ENCODE measurements at regions not wholly inside any gene's neighbourhood (a gene's known extent, or its start where the extent isn't known, plus 50 kb on each side); places are given as distances from the start of the nearest gene placed in this dataset.
A peak's percentile ranks its signal among the peaks of the same experiment; 100 is the strongest.

DNA sequence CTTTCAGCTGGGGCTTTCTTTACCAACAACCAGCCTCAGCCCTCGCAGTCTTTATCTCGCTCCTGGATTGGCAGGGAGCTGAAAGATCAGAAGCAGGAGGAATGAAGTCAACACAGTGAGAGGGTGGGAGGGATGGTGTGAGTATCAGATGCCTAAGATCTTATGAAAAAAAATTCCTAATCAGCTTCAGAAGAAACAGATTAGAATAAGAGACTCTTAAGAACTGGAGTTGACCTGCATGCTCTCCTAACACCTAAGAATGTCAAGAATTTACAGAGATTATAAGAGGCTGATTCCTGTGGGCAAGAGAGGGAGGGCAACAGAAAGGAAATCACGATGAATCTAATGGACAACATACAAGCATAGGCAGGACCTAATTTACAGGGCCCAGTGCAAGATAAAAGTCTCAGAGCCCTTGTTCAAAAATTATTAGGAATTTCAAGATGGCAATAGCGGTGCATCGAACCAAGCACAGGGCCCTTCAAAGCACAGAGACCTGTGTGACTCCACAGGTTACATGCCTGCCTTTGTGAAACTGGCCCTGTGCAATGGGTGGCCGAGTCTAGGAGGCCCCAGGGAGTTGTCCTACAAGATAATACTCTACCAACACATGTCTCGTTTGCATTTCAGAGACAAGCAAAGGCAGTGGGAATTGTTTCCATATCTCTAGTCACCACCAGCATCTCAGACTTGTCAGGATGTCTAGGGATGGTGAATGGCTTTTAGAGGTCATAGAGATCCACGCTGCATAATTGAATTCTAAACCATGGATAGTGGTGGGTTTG is 65.3 kb upstream of the PPP2R5A start:
- DNase-seq: no peak
- Mint-ChIP-seq H3K9me3 (peaks cover 0 to 1% (median 0%) of the 10 kb centered on the region in 6 donors), H3K27ac (no peak overlapping the region), H3K36me3 (no peaks in the 10 kb centered on the region), H3K4me3 (no peak overlapping the region), H3K27me3 (ENCODE audit: low read depth in 3 of 3) (peaks cover 0 to 2% (median 2%) of the 10 kb centered on the region in 3 donors), H3K4me1 (peaks cover 13% of the 10 kb centered on the region in 2 donors)

DNA sequence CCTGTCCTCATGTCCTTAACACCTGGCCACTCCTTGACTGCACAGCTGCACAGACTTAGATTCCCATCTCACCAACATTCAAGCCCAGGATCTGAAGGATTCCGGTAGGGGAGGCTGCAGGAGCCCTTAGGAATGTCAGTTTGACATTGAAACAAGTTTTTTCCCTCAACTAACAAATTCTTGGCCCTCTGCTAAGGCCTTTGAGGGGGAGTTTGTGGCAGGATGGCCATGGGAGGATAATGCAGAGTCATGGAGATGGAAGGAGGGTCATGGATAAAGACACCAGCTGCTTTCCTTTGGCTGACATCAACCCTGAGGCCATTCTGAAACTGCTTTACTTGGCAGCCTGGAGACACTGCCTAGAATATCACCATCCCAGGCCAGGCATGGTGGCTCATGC is 63.4 kb upstream of the PPP2R5A start:
- Mint-ChIP-seq H3K9me3 (no peaks in the 10 kb centered on the region), H3K27ac (peak overlapping the region in 2 of 6 donors; percentile 35 to 78), H3K27me3 (ENCODE audit: low read depth in 3 of 3) (peaks cover 2 to 5% (median 2%) of the 10 kb centered on the region in 3 donors), H3K4me1 (peaks cover 31 to 32% of the 10 kb centered on the region in 2 donors), H3K36me3 (no peaks in the 10 kb centered on the region), H3K4me3 (no peak overlapping the region)
- DNase-seq: no peak

DNA sequence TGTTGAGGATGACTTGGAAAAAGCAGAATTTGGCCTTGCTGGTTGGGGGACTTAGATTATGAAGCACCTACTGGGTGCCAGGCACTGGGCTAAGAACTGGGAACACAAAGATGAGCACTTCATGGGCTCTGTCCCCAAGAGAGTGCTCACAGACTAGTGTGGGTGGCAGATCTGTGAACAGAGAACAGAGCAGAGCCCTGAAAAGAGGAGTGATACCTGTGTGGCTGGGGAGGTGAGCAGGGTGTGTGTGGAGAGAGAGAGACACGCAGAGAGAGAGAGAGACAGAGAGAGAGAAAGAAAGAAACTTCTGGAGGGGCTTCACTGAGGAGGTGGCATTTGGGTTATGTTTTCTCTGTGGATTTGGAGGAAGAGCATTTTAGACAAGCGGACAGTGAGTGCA is 61.1 kb upstream of the PPP2R5A start:
- Mint-ChIP-seq H3K4me1 (peaks cover 44 to 47% of the 10 kb centered on the region in 2 donors), H3K4me3 (peak overlapping the region; percentile 36 to 61 (median 43)), H3K27me3 (ENCODE audit: low read depth in 3 of 3) (peaks cover 2 to 5% (median 2%) of the 10 kb centered on the region in 3 donors), H3K9me3 (no peaks in the 10 kb centered on the region), H3K27ac (peak overlapping the region; percentile 85 to 97 (median 89)), H3K36me3 (no peaks in the 10 kb centered on the region)
- no peak for DNase-seq

DNA sequence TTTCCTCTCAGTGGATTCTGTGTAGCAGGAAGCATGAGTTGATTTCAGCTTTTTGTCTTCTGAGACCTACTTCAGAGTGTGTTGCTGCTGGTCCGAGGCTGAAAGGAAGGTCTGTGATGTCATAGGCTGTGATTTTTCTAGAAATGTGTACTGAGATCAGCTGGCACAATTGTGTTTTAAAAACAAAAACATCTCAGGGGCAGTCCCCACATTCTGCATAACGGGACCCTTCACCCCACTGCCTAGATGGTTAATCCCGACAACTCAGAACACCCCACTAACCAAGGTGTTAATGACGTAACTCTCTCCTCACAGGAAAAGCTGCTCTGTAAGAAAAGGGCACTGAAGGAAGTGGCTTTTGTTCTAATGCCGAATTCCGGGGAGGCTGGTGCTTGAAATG is 59.8 kb upstream of the PPP2R5A start:
- Mint-ChIP-seq H3K9me3 (peaks cover 0 to 3% (median 0%) of the 10 kb centered on the region in 6 donors), H3K36me3 (peaks cover 0 to 4% (median 3%) of the 10 kb centered on the region in 3 donors), H3K27ac (peak overlapping the region; percentile 85 to 99 (median 97)), H3K27me3 (ENCODE audit: low read depth in 3 of 3) (peaks cover 2 to 5% (median 4%) of the 10 kb centered on the region in 3 donors), H3K4me1 (peaks cover 52 to 57% of the 10 kb centered on the region in 2 donors), H3K4me3 (peak overlapping the region; percentile 79 to 89 (median 85))
- DNase-seq: peak; percentile 82 to 85 (median 82)

DNA sequence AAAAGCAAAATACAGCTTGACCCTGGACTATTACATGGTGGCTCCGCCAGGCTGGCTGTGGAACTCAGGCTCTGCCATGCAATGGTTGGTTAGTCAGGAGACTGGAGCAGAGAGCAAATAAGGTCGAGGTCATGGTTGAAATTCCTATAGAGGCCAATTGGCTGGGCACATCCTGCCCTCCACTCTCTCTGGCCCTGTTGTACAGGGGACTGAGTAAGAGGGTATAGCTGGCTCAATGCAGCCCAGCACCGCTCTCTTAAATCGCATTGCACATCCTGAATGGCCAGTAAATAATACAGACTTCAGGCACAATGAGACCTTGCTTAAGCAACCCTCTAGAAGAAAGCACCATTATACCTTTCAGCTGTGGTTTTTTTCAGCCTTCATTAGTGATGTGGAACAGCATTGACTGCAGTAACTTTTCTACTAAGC is 59.3 kb upstream of the PPP2R5A start:
- H3K36me3 Mint-ChIP-seq: peaks cover 0 to 4% (median 3%) of the 10 kb centered on the region in 3 donors
- peaks cover 56 to 61% of the 10 kb centered on the region in 2 donors for H3K4me1 Mint-ChIP-seq
- peaks cover 2 to 5% (median 4%) of the 10 kb centered on the region in 3 donors for H3K27me3 Mint-ChIP-seq (ENCODE audit: low read depth in 3 of 3)
- H3K27ac Mint-ChIP-seq: peak overlapping the region; percentile 85 to 99 (median 97)
- H3K4me3 Mint-ChIP-seq: peak overlapping the region; percentile 79 to 89 (median 85)
- H3K9me3 Mint-ChIP-seq: peaks cover 0 to 3% (median 0%) of the 10 kb centered on the region in 6 donors
- no peak for DNase-seq

DNA sequence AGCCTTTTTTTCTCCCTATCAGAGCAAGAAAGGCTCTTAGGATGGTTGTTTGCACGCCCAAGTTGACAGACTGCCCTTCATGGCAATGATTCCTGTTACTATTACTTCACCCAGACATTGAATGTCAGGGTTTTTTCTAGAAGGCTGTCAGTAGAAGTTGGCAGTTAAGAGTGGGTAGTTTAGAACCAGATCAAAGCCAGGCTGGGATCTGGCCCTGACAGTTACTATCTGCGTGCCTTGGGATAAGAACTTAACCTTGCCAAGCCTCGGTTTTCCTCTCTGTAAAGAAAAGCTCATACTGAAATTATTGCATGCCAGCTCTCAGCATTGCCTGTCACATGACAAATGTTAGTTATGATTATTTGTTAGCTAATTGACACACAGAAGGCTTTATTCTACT is 58.7 kb upstream of the PPP2R5A start:
- H3K27me3 Mint-ChIP-seq (ENCODE audit: low read depth in 3 of 3): peaks cover 2 to 5% (median 4%) of the 10 kb centered on the region in 3 donors
- peaks cover 0 to 4% (median 3%) of the 10 kb centered on the region in 3 donors for H3K36me3 Mint-ChIP-seq
- peaks cover 61 to 67% of the 10 kb centered on the region in 2 donors for H3K4me1 Mint-ChIP-seq
- peak overlapping the region; percentile 85 to 99 (median 97) for H3K27ac Mint-ChIP-seq
- peaks cover 0 to 3% (median 0%) of the 10 kb centered on the region in 6 donors for H3K9me3 Mint-ChIP-seq
- no peak for DNase-seq
- H3K4me3 Mint-ChIP-seq: peak overlapping the region in 4 of 5 donors; percentile 45 to 85 (median 56)

DNA sequence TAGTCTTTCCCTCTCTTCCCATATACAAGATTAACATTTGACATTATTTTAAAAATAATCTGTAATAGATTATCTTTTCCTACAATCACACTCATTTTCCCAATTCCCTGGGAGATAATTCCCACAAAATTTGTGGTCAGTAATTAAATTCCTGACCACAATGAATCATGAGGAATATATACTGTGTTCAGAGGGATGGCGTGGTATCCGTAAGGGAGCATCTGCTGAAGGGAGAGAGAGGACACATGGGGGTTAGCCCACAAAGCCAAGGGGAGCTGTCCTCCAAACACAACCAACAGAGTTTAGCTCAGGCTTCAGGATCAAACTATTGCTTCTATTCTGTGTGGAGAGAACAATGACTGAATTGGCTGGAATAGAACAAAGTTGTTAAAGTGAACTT is 57.1 kb upstream of the PPP2R5A start:
- Mint-ChIP-seq H3K27ac (peak overlapping the region in 5 of 6 donors; percentile 51 to 85 (median 81)), H3K4me3 (no peak overlapping the region), H3K27me3 (ENCODE audit: low read depth in 3 of 3) (peaks cover 2 to 7% (median 4%) of the 10 kb centered on the region in 3 donors), H3K9me3 (peaks cover 0 to 3% (median 0%) of the 10 kb centered on the region in 6 donors), H3K36me3 (peaks cover 0 to 4% (median 3%) of the 10 kb centered on the region in 3 donors), H3K4me1 (peaks cover 75 to 83% of the 10 kb centered on the region in 2 donors)
- DNase-seq: no peak

DNA sequence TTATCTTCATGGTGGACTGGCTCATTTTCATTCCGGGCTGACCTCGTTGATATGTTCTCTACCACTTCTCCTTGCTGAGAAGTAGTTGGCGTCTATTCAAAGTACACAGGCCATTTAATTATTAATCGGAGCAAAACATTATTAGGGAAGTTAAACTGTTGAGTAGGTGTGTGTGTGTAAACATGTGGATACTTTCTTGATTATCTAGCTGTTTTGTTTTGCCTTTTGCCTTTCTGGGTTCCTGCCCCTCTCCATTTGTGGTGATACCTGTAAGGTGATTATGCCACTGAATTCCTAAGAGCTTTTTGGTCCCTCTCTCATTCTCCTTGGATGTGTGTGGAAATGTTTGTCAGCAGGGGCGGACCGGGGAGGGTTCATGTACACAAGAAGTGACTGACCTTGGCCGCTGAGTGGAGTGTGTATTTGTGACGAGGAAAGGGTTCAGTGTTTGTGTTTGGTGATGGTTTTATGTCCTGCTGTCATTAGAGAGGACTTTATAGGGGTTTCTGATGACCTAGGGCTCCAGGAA is 56.6 kb upstream of the PPP2R5A start:
- peak overlapping the region in 3 of 6 donors; percentile 53 to 85 (median 82) for H3K27ac Mint-ChIP-seq
- peaks cover 81 to 88% of the 10 kb centered on the region in 2 donors for H3K4me1 Mint-ChIP-seq

DNA sequence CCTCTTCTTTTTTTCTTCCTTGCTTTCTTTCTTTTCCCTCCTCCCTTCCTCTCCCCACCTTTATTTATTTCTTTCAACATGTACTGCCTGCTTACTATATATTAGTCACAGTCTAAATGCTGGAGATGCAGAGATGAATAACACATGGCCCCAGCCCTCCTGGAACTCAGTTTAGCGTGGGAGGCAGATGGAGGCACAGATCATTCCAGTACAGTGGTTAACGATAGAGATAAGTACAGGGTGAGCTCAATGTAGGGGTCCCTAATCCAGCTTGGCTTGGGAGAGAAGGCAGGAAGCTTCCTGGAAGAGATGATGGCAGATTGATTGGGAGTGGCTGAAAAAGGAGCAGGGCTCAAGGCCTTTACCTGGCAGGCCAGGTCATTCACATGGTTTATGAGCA is 55.6 kb upstream of the PPP2R5A start:
- H3K9me3 Mint-ChIP-seq: peaks cover 0 to 3% (median 0%) of the 10 kb centered on the region in 6 donors
- peaks cover 0 to 7% (median 3%) of the 10 kb centered on the region in 3 donors for H3K27me3 Mint-ChIP-seq (ENCODE audit: low read depth in 3 of 3)
- H3K4me3 Mint-ChIP-seq: peak overlapping the region in 1 of 5 donors; percentile 6
- H3K36me3 Mint-ChIP-seq: peaks cover 0 to 4% (median 3%) of the 10 kb centered on the region in 3 donors
- DNase-seq: no peak
- H3K27ac Mint-ChIP-seq: peak overlapping the region in 4 of 6 donors; percentile 0 to 87 (median 47)
- H3K4me1 Mint-ChIP-seq: peaks cover 80 to 88% of the 10 kb centered on the region in 2 donors

More for the DNA sequence above, 56.6 kb upstream of the PPP2R5A start:
- DNase-seq: no peak
- H3K4me3 Mint-ChIP-seq: no peak overlapping the region
- H3K36me3 Mint-ChIP-seq: peaks cover 0 to 4% (median 3%) of the 10 kb centered on the region in 3 donors
- H3K27me3 Mint-ChIP-seq (ENCODE audit: low read depth in 3 of 3): peaks cover 2 to 7% (median 4%) of the 10 kb centered on the region in 3 donors
- peaks cover 0 to 3% (median 0%) of the 10 kb centered on the region in 6 donors for H3K9me3 Mint-ChIP-seq

DNA sequence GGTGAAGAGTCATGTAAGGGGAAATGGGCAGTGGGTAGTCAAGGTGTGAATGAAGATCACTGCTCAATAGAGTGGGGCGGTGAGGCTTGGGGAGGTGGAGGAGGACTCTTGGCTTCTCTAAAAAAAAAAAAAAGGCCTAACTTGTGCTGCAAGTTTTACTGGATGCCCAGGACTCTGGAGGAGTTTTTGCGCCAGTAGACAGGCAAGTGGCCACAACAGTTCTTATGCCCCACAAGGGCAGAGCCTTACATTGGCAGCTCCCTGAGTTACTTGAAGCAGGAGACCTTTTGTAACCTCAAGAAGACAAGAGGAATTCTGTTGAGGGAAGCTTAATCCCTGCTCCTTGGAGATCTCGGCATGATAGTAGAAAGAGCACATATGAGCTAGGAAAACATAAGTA is 54.9 kb upstream of the PPP2R5A start:
- peaks cover 0 to 3% (median 0%) of the 10 kb centered on the region in 6 donors for H3K9me3 Mint-ChIP-seq
- peak overlapping the region in 1 of 5 donors; percentile 26 for H3K4me3 Mint-ChIP-seq
- H3K27ac Mint-ChIP-seq: peak overlapping the region in 3 of 6 donors; percentile 20 to 87 (median 39)
- peaks cover 79 to 87% of the 10 kb centered on the region in 2 donors for H3K4me1 Mint-ChIP-seq
- H3K36me3 Mint-ChIP-seq: peaks cover 0 to 4% (median 3%) of the 10 kb centered on the region in 3 donors
- peaks cover 0 to 5% (median 3%) of the 10 kb centered on the region in 3 donors for H3K27me3 Mint-ChIP-seq (ENCODE audit: low read depth in 3 of 3)
- no peak for DNase-seq

DNA sequence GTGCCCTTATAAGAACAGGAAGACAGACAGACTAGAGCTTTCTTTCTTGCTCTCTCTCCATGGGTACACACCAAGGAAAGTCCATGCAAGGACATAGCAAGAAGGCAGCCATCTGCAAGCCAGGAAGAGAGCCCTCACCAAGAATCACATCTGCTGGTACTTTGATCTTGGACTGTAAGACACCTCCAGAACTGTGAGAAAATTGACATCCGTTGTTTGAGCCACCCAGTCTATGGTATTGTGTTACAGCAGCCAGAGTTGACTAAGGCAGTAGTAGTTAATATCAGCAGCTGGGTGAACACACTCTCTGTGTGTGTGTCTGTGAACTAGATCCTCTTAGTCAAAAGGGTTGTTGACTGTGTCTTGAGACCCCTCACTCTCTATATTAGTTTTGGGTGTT is 53.8 kb upstream of the PPP2R5A start:
- H3K27me3 Mint-ChIP-seq (ENCODE audit: low read depth in 3 of 3): peaks cover 1 to 3% (median 2%) of the 10 kb centered on the region in 3 donors
- H3K4me3 Mint-ChIP-seq: peak overlapping the region; percentile 40 to 61 (median 54)
- H3K9me3 Mint-ChIP-seq: peaks cover 0 to 3% (median 0%) of the 10 kb centered on the region in 6 donors
- peaks cover 0 to 4% (median 3%) of the 10 kb centered on the region in 3 donors for H3K36me3 Mint-ChIP-seq
- H3K4me1 Mint-ChIP-seq: peaks cover 77% of the 10 kb centered on the region in 2 donors
- peak overlapping the region; percentile 63 to 91 (median 82) for H3K27ac Mint-ChIP-seq
- DNase-seq: peak; percentile 43 to 46 (median 46)

DNA sequence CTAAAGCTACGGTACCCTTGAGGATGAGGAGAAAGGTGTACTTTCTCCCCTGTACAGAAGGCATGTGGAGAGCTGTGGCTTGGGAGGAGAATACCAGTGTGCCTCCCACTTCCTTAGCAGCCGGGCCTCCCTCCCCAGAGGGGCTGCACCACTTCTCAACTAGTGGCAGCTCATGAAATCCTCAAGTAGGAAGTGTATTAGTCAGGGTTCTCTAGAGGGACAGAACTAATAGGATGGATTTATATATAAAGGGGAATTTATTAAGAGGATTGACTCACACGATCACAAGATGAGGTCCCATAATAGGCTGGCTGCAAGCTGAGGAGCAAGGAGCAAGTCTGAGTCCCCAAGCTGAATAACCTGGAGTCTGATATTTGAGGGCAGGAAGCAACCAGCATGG is 53.1 kb upstream of the PPP2R5A start:
- Mint-ChIP-seq H3K4me1 (peaks cover 70 to 72% of the 10 kb centered on the region in 2 donors), H3K4me3 (peak overlapping the region; percentile 40 to 61 (median 50)), H3K9me3 (peaks cover 0 to 3% (median 0%) of the 10 kb centered on the region in 6 donors), H3K27ac (peak overlapping the region; percentile 63 to 91 (median 82)), H3K27me3 (ENCODE audit: low read depth in 3 of 3) (peaks cover 2 to 3% (median 3%) of the 10 kb centered on the region in 3 donors), H3K36me3 (peaks cover 0 to 4% (median 3%) of the 10 kb centered on the region in 3 donors)
- DNase-seq: peak in 1 of 3 donors; percentile 22

DNA sequence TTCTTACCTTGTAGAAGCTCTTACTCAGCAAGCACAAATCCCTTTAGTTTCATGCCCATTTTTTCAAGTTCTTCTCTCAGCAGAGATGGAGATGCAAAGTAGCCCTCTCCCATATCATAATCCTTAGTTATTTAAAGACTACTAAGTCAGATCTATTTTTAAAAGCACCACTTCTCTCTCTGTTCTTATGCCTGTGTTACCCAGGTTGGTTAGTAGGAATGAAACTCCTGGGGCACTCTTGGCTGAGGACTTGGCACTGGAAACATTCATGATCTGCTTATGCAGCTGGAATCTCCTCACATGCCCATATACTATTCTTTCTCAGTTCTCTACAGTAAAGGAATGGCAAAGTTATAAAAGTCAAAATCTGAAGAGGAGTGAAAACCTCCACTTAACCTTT is 51.9 kb upstream of the PPP2R5A start:
- H3K4me3 Mint-ChIP-seq: peak overlapping the region in 2 of 5 donors; percentile 4 to 8
- H3K27me3 Mint-ChIP-seq (ENCODE audit: low read depth in 3 of 3): peaks cover 2 to 3% (median 3%) of the 10 kb centered on the region in 3 donors
- H3K4me1 Mint-ChIP-seq: peaks cover 64% of the 10 kb centered on the region in 2 donors
- H3K27ac Mint-ChIP-seq: peak overlapping the region; percentile 13 to 85 (median 37)
- peaks cover 0 to 4% (median 3%) of the 10 kb centered on the region in 3 donors for H3K36me3 Mint-ChIP-seq
- H3K9me3 Mint-ChIP-seq: peaks cover 0 to 3% (median 0%) of the 10 kb centered on the region in 6 donors
- no peak for DNase-seq

Data from immature natural killer cell (primary cell).